Mucosa of rectum (tissue), 2 donors: ENCODE measurements at regions not wholly inside any gene's neighbourhood (a gene's known extent, or its start where the extent isn't known, plus 50 kb on each side); places are given as distances from the start of the nearest gene placed in this dataset.

Experiments
- H3K27ac ChIP-seq, 2 donors: one replicate each; pipeline ENCODE4 v1.7.0; 2013; ENCODE audit warnings: inconsistent platforms in 2 of 2, low read depth in 2 of 2, low read length in 2 of 2
- H3K27me3 ChIP-seq, 2 donors: one replicate each; pipeline ENCODE4 v1.7.0; 2013; ENCODE audit warnings: low read length in 2 of 2; ENCODE audit not compliant: control insufficient read depth in 2 of 2, insufficient read depth in 2 of 2
- H3K36me3 ChIP-seq, 2 donors: one replicate each; pipeline ENCODE4 v1.7.0; 2013; ENCODE audit warnings: low read length in 2 of 2; ENCODE audit not compliant: control insufficient read depth in 2 of 2, insufficient read depth in 2 of 2
- H3K4me1 ChIP-seq, 2 donors: one replicate each; pipeline ENCODE4 v1.7.0; 2013; ENCODE audit warnings: low read length in 2 of 2, mild to moderate bottlenecking in 1 of 2; ENCODE audit not compliant: control insufficient read depth in 2 of 2, insufficient read depth in 2 of 2
- H3K4me3 ChIP-seq, 2 donors: one replicate each; pipeline ENCODE4 v1.7.0; 2013; ENCODE audit warnings: low read length in 2 of 2
- H3K9ac ChIP-seq, 2 donors: one replicate each; pipeline ENCODE4 v1.7.0; 2013; ENCODE audit warnings: low read length in 2 of 2, low read depth in 1 of 2, mild to moderate bottlenecking in 1 of 2
- H3K9me3 ChIP-seq, 2 donors: one replicate each; pipeline ENCODE4 v1.7.0; 2013; ENCODE audit warnings: low read length in 2 of 2; ENCODE audit not compliant: control insufficient read depth in 2 of 2
- donor health status: healthy.
- donor health status: Normal muscosa, but diverticular disease.

- no peak overlapping the region for H3K27ac ChIP-seq
- H3K4me1 ChIP-seq = peaks cover 0 to 12% of the 10 kb centered on the region in 2 donors
- no peak overlapping the region for H3K9ac ChIP-seq
- H3K36me3 ChIP-seq = no peaks in the 10 kb centered on the region
- H3K9me3 ChIP-seq = no peaks in the 10 kb centered on the region
- no peak overlapping the region for H3K4me3 ChIP-seq
- H3K27me3 ChIP-seq = no peaks in the 10 kb centered on the region
Measured at GRCh38 chr6:104603108-104603745, 256.5 kb downstream of the HACE1 start.

- H3K9ac ChIP-seq = no peak overlapping the region
- no peak overlapping the region for H3K27ac ChIP-seq
- no peak overlapping the region for H3K4me3 ChIP-seq
Measured at GRCh38 chr6:104601721-104602120, 258.0 kb downstream of the HACE1 start.

GRCh38 chr6:104601131-104601651 is 258.5 kb downstream of the HACE1 start:
- no peaks in the 10 kb centered on the region for H3K9me3 ChIP-seq
- H3K27ac ChIP-seq = no peak overlapping the region
- no peaks in the 10 kb centered on the region for H3K27me3 ChIP-seq
- no peak overlapping the region for H3K4me3 ChIP-seq
- H3K36me3 ChIP-seq = no peaks in the 10 kb centered on the region
- H3K4me1 ChIP-seq = peaks cover 0 to 2% of the 10 kb centered on the region in 2 donors
- H3K9ac ChIP-seq = no peak overlapping the region

More at GRCh38 chr6:104601721-104602120, 258.0 kb downstream of the HACE1 start:
- Histone ChIP-seq H3K36me3 (no peaks in the 10 kb centered on the region), H3K9me3 (no peaks in the 10 kb centered on the region), H3K4me1 (peaks cover 0 to 5% of the 10 kb centered on the region in 2 donors), H3K27me3 (no peaks in the 10 kb centered on the region)

GRCh38 chr6:104600639-104600931 is 259.1 kb downstream of the HACE1 start:
- Histone ChIP-seq H3K27me3 (no peaks in the 10 kb centered on the region), H3K4me3 (no peak overlapping the region), H3K9me3 (no peaks in the 10 kb centered on the region), H3K36me3 (no peaks in the 10 kb centered on the region), H3K27ac (no peak overlapping the region), H3K9ac (no peak overlapping the region), H3K4me1 (peaks cover 0 to 2% of the 10 kb centered on the region in 2 donors)

GRCh38 chr6:104599821-104600638 is 259.7 kb downstream of the HACE1 start:
- H3K36me3 ChIP-seq = no peaks in the 10 kb centered on the region
- H3K27me3 ChIP-seq = no peaks in the 10 kb centered on the region
- H3K4me3 ChIP-seq = no peak overlapping the region
- H3K9ac ChIP-seq = no peak overlapping the region
- peaks cover 0 to 2% of the 10 kb centered on the region in 2 donors for H3K4me1 ChIP-seq
- no peaks in the 10 kb centered on the region for H3K9me3 ChIP-seq
- no peak overlapping the region for H3K27ac ChIP-seq

- Histone ChIP-seq H3K36me3 (no peaks in the 10 kb centered on the region), H3K9ac (no peak overlapping the region), H3K4me1 (no peaks in the 10 kb centered on the region), H3K27me3 (no peaks in the 10 kb centered on the region), H3K4me3 (no peak overlapping the region), H3K27ac (no peak overlapping the region), H3K9me3 (no peaks in the 10 kb centered on the region)
Measured at GRCh38 chr6:104597541-104598050, 262.1 kb downstream of the HACE1 start.

- Histone ChIP-seq H3K27me3 (no peaks in the 10 kb centered on the region), H3K9ac (no peak overlapping the region), H3K4me3 (no peak overlapping the region), H3K27ac (no peak overlapping the region), H3K4me1 (no peaks in the 10 kb centered on the region), H3K36me3 (no peaks in the 10 kb centered on the region), H3K9me3 (no peaks in the 10 kb centered on the region)
Measured at GRCh38 chr6:104596091-104596490, 263.6 kb downstream of the HACE1 start.

GRCh38 chr6:104595311-104595820 is 264.4 kb downstream of the HACE1 start:
- H3K27ac ChIP-seq = no peak overlapping the region
- no peak overlapping the region for H3K4me3 ChIP-seq
- no peaks in the 10 kb centered on the region for H3K4me1 ChIP-seq
- H3K36me3 ChIP-seq = no peaks in the 10 kb centered on the region
- no peaks in the 10 kb centered on the region for H3K27me3 ChIP-seq
- no peak overlapping the region for H3K9ac ChIP-seq
- no peaks in the 10 kb centered on the region for H3K9me3 ChIP-seq

- Histone ChIP-seq H3K9me3 (no peaks in the 10 kb centered on the region), H3K27me3 (no peaks in the 10 kb centered on the region)
Measured at GRCh38 chr6:104591573-104592334, 268.0 kb downstream of the HACE1 start.

More at GRCh38 chr6:104591573-104592334, 268.0 kb downstream of the HACE1 start:
- Histone ChIP-seq H3K4me3 (no peak overlapping the region), H3K27ac (no peak overlapping the region), H3K9ac (no peak overlapping the region), H3K4me1 (peaks cover 0 to 3% of the 10 kb centered on the region in 2 donors), H3K36me3 (no peaks in the 10 kb centered on the region)
